Heart left ventricle (tissue), 13 donors: ENCODE measurements at regions not wholly inside any gene's neighbourhood (a gene's known extent, or its start where the extent isn't known, plus 50 kb on each side); places are given as distances from the start of the nearest gene placed in this dataset.

Experiments used
- CTCF ChIP-seq, 12 donors: fragments of 200-600 bp; sonication (generic) in 4 of 12; IDR thresholded peaks; one replicate each; pipeline versions ENCODE4 v1.5.0 to v1.8.0; 2018 to 2022; ENCODE audit warnings: antibody characterized with exemption in 12 of 12, mild to moderate bottlenecking in 5 of 12
- POLR2A ChIP-seq, 2 donors: fragments of 450-650 bp; IDR thresholded peaks; one replicate each; pipeline ENCODE4 v1.6.1; 2017; ENCODE audit warnings: antibody characterized with exemption in 2 of 2, mild to moderate bottlenecking in 2 of 2, moderate library complexity in 2 of 2
- donor health status: ischemic (EF 13 %, LVEDD 7.1; RV severe dilation, severe dysfunction).
- donor health status: DM: no; HTN: yes; CAD: no.
- donor health status: DM: no; HTN: no; CAD: no.
- donor health status: ischemic (EF 25% LVEDD 6.9; RV normal size, moderate dysfunction).
- donor health status: ischemic (EF 25% LVEDD 5.7; RV mildly dilated, moderate dysfunction).
- donor health status: ischemic (EF 35%, LVEDD 5.7; RV mildly dilated, moderate dysfunction).
- donor health status: nonischemic (EF 11% LVEDD 7.7; RV severe dilation, severe dysfunction).
- donor health status: DM: yes; HTN: yes; CAD: no.
- donor health status: PGD.
- donor health status: ischemic (EF 29% LVEDD 5.4; RV normal size, mild dysfunction).
- donor health status: nonischemic (EF 23%, LVEDD 6.1; RV moderate dilation, normal function).

GRCh38 chrX:1938190-1938589 lies 323.3 kb downstream of the ASMT start:
- no peak for TF ChIP-seq CTCF (IDR thresholded peaks at IDR 0.05)
- no peak for TF ChIP-seq POLR2A (IDR thresholded peaks at IDR 0.05)
